IPS-18a (cell line): ENCODE measurements at regions not wholly inside any gene's neighbourhood (a gene's known extent, or its start where the extent isn't known, plus 50 kb on each side); places are given as distances from the start of the nearest gene placed in this dataset.
"Not testable (repeated sequence)": the region's sequence is repeated elsewhere in the genome, so short reads cannot be mapped to it uniquely, and the experiment has no call there.

Experiments
- H3K27ac ChIP-seq: one replicate; pipeline ENCODE4 v1.5.1; 2013; ENCODE audit warnings: low read length
- H3K27me3 ChIP-seq: one replicate; pipeline ENCODE4 v1.6.1; 2013; ENCODE audit warnings: mild to moderate bottlenecking, low read length; ENCODE audit not compliant: control insufficient read depth, insufficient read depth
- H3K36me3 ChIP-seq: one replicate; pipeline ENCODE4 v1.6.1; 2013; ENCODE audit warnings: low read depth, low read length; ENCODE audit not compliant: control insufficient read depth
- H3K4me1 ChIP-seq: one replicate; pipeline ENCODE4 v1.6.1; 2013; ENCODE audit warnings: low read depth, low read length; ENCODE audit not compliant: control insufficient read depth
- H3K4me3 ChIP-seq: one replicate; pipeline ENCODE4 v1.5.1; 2013; ENCODE audit warnings: low read length
- H3K9ac ChIP-seq: one replicate; pipeline ENCODE4 v1.6.1; 2013; ENCODE audit warnings: mild to moderate bottlenecking, low read length, moderate library complexity
- H3K9me3 ChIP-seq: one replicate; pipeline ENCODE4 v1.6.1; 2013; ENCODE audit warnings: low read depth, low read length; ENCODE audit not compliant: control insufficient read depth

DNA sequence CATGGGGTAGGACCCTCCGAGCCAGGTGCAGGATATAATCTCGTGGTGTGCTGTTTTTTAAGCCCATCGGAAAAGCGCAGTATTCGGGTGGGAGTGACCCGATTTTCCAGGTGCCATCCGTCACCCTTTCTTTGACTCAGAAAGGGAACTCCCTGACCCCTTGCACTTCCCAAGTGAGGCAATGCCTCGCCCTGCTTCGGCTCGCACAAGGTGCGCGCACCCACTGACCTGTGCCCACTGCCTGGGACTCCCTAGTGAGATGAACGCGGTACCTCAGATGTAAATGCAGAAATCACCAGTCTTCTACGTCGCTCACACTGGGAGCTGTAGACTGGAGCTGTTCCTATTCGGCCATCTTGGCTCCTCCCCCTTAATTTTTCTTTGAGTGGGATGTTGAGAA lies 382.9 kb upstream of the ISX start:
- not testable (repeated sequence) for H3K9ac ChIP-seq, H3K27me3 ChIP-seq, H3K9me3 ChIP-seq, H3K4me3 ChIP-seq, H3K27ac ChIP-seq, H3K4me1 ChIP-seq, H3K36me3 ChIP-seq

DNA sequence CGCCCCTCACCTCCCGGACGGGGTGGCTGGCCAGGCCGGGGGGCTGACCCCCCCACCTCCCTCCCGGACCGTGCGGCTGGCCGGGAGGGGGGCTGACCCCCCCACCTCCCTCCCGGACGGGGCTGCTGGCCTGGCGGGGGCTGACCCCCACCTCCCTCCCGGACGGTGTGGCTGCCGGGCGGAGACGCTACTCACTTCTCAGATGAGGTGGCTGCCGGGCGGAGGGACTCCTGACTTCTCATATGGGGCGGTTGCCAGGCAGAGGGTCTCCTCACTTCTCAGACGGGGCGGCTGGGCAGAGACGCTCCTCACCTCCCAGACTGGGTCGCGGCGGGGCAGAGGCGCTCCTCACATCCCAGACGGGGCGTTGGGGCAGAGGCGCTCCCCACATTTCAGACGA lies 381.7 kb upstream of the ISX start:
- not testable (repeated sequence) for H3K27ac ChIP-seq, H3K4me1 ChIP-seq, H3K9me3 ChIP-seq, H3K9ac ChIP-seq, H3K27me3 ChIP-seq, H3K4me3 ChIP-seq, H3K36me3 ChIP-seq

DNA sequence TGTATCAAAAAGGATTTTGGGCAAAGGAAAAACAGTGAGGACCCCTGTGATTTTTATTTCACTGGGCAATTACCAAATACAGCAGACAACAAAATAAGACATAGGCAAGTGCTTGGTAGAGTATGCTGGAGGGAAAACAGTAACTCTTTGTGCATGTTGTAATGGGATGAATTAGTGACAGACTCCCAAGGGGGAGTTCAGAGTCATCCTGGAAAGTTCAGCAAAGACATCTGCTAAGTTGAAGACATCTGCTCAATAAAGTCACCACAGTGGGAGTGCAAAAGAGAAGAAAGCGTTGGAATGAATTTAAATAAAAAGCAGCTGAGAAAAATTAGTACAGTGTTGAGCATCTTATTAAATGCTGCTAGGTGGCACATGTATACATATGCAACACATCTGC lies 378.8 kb upstream of the ISX start:
- H3K9ac ChIP-seq, result no peak overlapping the region
- H3K4me1 ChIP-seq, result no peaks in the 10 kb centered on the region
- H3K36me3 ChIP-seq, result no peaks in the 10 kb centered on the region
- H3K4me3 ChIP-seq, result no peak overlapping the region
- no peak overlapping the region for H3K27ac ChIP-seq
- H3K9me3 ChIP-seq, result no peaks in the 10 kb centered on the region
- H3K27me3 ChIP-seq, result no peaks in the 10 kb centered on the region

DNA sequence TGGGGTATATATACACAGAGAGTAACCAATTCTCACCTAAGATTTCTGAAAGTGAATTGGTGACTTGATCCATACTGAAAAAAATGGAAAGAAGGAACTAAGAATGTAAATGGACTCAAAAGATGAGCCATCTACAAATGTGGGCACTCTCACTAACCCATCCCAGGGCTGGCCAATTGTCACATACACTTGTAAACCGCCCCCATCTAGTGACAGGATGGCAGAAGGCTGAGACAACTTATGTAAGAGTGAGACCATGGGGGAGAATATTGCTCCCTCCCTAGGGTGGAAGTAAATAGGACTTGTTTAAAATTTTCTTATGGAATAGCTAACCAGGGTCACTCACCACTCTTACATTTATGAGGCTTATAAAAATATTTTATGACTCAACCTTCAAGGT lies 377.1 kb upstream of the ISX start:
- Histone ChIP-seq H3K27ac (no peak overlapping the region), H3K36me3 (no peaks in the 10 kb centered on the region), H3K9ac (no peak overlapping the region), H3K9me3 (no peaks in the 10 kb centered on the region), H3K4me1 (no peaks in the 10 kb centered on the region), H3K27me3 (no peaks in the 10 kb centered on the region), H3K4me3 (no peak overlapping the region)

DNA sequence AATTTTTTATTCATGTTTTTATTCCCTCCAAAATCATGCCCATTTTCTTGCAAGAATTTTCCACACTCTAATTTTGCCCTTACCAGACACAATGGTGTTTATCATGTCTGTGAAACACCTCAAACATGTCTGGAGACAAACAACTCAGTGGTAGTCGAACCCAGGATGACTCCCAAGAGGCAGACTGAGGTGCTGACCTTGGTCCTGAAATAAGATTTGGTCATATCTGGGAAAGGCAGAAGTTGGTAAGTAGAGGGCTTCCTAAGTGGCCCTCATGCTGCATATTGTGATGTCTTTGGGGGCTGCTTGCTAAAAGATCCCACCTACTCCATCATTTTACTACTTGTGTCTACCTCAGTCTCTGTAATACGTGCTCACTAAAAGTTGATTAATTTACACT lies 369.4 kb upstream of the ISX start:
- H3K9ac ChIP-seq, result no peak overlapping the region
- H3K27ac ChIP-seq, result no peak overlapping the region
- no peaks in the 10 kb centered on the region for H3K4me1 ChIP-seq
- H3K27me3 ChIP-seq, result no peaks in the 10 kb centered on the region
- no peaks in the 10 kb centered on the region for H3K36me3 ChIP-seq
- H3K4me3 ChIP-seq, result no peak overlapping the region
- no peaks in the 10 kb centered on the region for H3K9me3 ChIP-seq

DNA sequence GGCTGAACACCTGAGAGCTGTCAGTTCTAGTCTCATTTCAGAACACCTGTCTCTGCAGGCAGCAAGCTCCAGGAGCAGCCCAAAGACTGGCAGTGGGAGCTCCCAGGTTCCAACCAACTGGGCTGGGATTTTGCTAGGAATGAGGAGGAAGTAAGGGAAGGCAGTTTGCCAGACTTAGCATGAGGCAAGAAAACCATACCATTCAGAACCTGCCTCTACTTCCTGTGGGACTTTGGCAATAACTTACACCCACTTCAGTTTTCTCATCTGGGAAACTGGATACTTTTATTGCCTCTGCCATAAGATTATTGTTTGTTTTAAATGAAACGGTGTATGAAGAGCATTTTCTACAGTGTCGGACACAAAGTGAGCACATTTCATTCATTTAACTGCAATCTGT lies 363.7 kb upstream of the ISX start:
- H3K9ac ChIP-seq, result no peak overlapping the region
- no peaks in the 10 kb centered on the region for H3K27me3 ChIP-seq
- H3K4me1 ChIP-seq, result no peaks in the 10 kb centered on the region
- H3K27ac ChIP-seq, result no peak overlapping the region
- H3K36me3 ChIP-seq, result no peaks in the 10 kb centered on the region
- no peak overlapping the region for H3K4me3 ChIP-seq
- no peaks in the 10 kb centered on the region for H3K9me3 ChIP-seq

DNA sequence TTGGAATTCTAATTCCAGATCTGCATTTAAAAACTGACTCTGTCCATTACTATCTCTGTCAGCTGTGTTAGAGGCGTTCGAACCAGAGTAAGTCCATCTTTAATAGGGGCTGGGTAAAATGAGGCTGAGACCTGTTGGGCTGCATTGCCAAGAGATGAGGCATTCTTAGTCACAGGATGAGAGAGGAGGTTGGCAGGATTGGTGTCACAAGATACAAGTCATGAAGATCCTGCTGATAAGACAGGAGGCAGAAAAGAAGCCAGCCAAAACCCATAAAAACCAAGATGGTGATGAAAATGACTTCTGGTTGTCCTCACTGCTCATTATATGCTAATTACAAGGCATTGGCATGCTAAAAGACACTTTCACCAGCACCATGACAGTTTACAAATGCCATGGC lies 356.3 kb upstream of the ISX start:
- H3K36me3 ChIP-seq, result no peaks in the 10 kb centered on the region
- no peak overlapping the region for H3K27ac ChIP-seq
- no peaks in the 10 kb centered on the region for H3K27me3 ChIP-seq
- H3K9me3 ChIP-seq, result no peaks in the 10 kb centered on the region
- no peak overlapping the region for H3K4me3 ChIP-seq
- H3K9ac ChIP-seq, result no peak overlapping the region
- H3K4me1 ChIP-seq, result no peaks in the 10 kb centered on the region

DNA sequence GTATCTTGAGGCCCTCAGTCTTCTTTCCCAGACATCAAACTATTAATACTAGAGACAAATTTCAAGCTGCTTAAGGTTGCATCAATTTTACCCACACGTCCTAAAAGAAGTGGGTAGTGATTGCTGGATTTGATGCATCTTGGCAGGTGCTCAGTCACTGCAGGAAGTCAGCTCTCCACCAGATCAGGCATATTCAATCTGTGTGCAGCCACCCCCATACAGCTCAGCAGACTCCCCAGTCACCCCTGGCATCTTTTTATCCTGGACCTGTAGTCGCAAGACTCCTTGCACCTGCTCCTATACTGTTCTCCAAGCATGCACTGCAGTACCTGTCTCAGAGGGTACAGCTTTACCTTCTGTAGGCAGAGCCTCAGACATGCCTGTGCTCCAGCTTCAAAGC lies 343.1 kb upstream of the ISX start:
- Histone ChIP-seq H3K4me3 (no peak overlapping the region), H3K36me3 (no peaks in the 10 kb centered on the region), H3K4me1 (no peaks in the 10 kb centered on the region), H3K9me3 (no peaks in the 10 kb centered on the region), H3K27me3 (no peaks in the 10 kb centered on the region), H3K9ac (no peak overlapping the region), H3K27ac (no peak overlapping the region)

DNA sequence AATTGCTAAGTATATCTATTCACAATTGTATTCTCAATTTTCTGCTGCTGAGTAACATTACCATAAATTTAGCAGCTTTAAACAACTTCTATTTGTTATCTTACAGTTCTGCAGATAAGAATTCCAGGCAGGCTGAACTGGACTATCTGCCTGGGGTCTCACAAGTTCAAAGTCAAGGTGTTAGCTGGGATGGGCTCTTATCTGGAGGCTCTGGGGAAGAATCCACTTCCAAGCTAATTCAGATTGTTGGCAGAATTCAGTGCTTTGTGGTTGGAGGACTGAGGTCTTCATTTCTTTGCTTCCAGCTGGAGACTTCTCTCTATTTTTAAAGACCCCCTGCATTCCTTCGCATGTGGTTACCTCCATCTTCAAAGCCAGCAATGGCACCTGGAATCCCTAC lies 329.9 kb upstream of the ISX start:
- no peak overlapping the region for H3K27ac ChIP-seq
- H3K4me1 ChIP-seq, result no peaks in the 10 kb centered on the region
- H3K9me3 ChIP-seq, result no peaks in the 10 kb centered on the region
- H3K4me3 ChIP-seq, result no peak overlapping the region
- H3K27me3 ChIP-seq, result no peaks in the 10 kb centered on the region
- H3K36me3 ChIP-seq, result no peaks in the 10 kb centered on the region
- no peak overlapping the region for H3K9ac ChIP-seq

DNA sequence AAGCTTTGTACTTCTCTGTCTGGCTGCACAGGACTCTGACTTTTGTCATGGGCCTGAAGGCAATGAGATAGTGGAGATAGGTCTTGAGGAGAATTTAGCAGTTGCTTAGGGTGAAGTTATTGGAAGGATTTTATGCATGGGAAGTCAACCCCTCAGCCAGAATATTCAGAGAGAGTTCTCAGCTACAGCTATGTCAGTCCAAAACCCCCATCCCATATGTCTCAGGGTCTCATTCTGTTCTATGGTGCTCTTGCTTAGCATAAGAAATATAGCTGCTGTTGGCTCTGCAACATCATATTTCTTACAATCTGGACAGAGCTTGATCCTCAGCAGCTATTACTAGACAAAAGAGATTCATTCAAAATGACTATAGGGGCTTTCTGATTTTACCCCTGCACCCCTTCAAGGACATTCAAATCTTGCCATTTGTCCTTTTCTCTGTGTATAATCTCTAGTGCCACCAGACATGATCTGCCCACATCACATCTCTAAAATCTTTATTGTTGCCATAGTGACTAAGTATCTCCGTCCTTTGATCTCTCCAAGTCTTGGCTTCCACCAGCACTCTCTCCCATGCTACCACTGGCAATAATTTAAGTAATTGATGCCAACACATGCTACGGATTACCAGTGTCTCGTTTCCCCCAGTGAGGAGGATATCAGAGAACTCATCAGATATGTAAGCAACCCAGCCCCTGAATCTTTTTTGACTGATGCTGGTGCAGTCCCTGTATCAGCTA lies 327.1 kb upstream of the ISX start:
- no peak overlapping the region for H3K9ac ChIP-seq
- no peaks in the 10 kb centered on the region for H3K9me3 ChIP-seq
- H3K27me3 ChIP-seq, result no peaks in the 10 kb centered on the region
- no peak overlapping the region for H3K4me3 ChIP-seq
- H3K4me1 ChIP-seq, result peaks cover 6% of the 10 kb centered on the region
- H3K27ac ChIP-seq, result no peak overlapping the region
- H3K36me3 ChIP-seq, result no peaks in the 10 kb centered on the region

DNA sequence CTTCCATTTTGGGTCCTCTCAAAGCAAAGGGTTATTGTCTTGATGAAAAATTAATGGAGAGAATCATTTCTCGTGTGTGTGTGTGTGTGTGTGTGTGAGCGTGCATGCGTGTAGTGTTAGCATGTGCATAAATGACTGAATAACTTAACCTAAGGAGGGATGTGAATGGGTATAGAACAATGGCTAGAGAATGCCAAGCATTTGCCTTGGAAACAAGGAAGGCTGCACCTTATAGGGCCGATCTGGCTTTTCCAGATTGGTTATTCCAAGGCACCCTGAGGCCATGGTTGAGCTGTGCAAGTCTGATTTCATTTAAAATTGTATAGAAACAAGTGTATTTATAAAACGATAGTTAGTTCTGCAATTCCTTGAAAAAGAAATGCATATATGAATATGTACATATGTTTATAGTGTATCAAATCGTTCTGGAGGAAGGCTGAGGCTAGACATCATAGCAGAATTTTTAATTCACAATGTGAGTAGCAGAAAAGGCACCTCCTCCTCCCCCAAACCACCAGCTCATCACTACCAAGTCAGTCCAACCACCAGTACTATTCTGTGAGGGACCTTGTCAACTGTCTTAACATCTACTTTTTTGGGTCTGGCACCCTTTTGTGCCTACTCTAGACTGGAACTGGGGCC lies 322.7 kb upstream of the ISX start:
- Histone ChIP-seq H3K27ac (no peak overlapping the region), H3K4me1 (peaks cover 6% of the 10 kb centered on the region), H3K9me3 (no peaks in the 10 kb centered on the region)

DNA sequence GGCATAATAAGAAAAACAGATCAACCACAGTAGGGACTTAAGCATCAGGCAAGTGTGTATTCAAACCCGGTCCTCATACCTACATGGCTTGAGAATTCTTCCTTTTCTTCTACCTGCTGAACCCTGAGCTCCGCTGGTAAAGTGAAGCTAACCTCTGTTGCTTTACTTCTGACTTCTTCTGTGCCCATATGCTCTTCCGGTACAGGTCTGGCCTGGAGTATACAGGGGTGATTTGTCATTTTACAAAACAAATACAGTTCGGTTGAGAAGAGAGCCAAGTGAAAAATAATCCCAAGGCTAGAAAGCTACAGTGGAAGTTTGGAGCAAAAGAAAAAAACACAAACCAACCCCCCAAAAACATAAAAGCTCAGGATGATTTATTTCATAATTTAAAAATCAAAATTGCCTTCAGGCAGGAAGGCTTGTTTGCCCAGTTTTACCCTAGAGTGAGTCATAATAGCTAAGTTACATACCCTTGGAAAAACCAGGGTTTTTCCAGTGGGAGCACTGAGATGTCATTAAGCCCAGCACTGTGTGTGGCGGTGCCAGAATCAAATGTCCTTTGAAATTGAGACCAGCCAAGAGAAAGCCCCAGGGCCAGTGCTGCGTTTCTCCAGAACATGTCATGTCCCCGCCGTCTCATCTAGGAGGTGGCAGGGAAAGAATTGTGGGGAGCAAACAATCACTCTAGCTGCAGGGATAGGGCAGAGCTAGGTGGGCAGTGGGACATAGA lies 305.5 kb upstream of the ISX start:
- no peak overlapping the region for H3K9ac ChIP-seq

More for the DNA sequence above, 322.7 kb upstream of the ISX start:
- no peak overlapping the region for H3K9ac ChIP-seq
- H3K4me3 ChIP-seq, result no peak overlapping the region
- H3K36me3 ChIP-seq, result no peaks in the 10 kb centered on the region
- no peaks in the 10 kb centered on the region for H3K27me3 ChIP-seq

More for the DNA sequence above, 305.5 kb upstream of the ISX start:
- peaks cover 1% of the 10 kb centered on the region for H3K4me1 ChIP-seq
- H3K9me3 ChIP-seq, result no peaks in the 10 kb centered on the region
- no peak overlapping the region for H3K27ac ChIP-seq
- no peaks in the 10 kb centered on the region for H3K27me3 ChIP-seq
- H3K4me3 ChIP-seq, result no peak overlapping the region
- no peaks in the 10 kb centered on the region for H3K36me3 ChIP-seq
